ENCODE measurements at regions not wholly inside any gene's neighbourhood (a gene's known extent, or its start where the extent isn't known, plus 50 kb on each side); places are given as distances from the start of the nearest gene placed in this dataset.

DNA sequence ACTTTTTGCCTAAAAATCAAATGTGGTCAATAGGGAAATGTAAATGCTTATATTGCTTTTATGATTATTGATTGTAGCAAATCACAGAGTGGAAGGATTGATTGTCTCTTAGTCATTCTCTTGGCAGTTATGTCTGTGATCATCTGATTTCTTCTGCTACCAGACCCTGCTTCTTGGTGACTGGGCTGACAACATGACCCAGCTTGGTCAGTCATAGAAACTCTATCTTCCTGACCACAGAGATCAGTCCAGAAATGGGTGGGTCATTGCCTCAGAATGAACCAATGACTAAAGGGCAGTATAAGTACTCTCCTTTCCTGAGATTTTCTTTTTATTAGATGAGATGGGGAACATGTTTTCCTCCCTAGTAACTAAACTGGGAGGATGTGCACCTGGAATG lies 87.6 kb downstream of the MAIP1 start:
- TF ChIP-seq, protein P1, sequence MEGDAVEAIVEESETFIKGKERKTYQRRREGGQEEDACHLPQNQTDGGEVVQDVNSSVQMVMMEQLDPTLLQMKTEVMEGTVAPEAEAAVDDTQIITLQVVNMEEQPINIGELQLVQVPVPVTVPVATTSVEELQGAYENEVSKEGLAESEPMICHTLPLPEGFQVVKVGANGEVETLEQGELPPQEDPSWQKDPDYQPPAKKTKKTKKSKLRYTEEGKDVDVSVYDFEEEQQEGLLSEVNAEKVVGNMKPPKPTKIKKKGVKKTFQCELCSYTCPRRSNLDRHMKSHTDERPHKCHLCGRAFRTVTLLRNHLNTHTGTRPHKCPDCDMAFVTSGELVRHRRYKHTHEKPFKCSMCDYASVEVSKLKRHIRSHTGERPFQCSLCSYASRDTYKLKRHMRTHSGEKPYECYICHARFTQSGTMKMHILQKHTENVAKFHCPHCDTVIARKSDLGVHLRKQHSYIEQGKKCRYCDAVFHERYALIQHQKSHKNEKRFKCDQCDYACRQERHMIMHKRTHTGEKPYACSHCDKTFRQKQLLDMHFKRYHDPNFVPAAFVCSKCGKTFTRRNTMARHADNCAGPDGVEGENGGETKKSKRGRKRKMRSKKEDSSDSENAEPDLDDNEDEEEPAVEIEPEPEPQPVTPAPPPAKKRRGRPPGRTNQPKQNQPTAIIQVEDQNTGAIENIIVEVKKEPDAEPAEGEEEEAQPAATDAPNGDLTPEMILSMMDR (IDR thresholded peaks at IDR 0.05), result no peak
- no peak for TF ChIP-seq ZFX (IDR thresholded peaks at IDR 0.05; ENCODE audit: borderline replicate concordance)
- no peak overlapping the region for H3K27ac ChIP-seq

GRCh38 chr2:200044453-200044852 lies 89.1 kb downstream of the MAIP1 start:
- TF ChIP-seq ZFX (IDR thresholded peaks at IDR 0.05; ENCODE audit: borderline replicate concordance), result no peak
- TF ChIP-seq, protein P1 (IDR thresholded peaks at IDR 0.05), result no peak
- no peak overlapping the region for H3K27ac ChIP-seq

DNA sequence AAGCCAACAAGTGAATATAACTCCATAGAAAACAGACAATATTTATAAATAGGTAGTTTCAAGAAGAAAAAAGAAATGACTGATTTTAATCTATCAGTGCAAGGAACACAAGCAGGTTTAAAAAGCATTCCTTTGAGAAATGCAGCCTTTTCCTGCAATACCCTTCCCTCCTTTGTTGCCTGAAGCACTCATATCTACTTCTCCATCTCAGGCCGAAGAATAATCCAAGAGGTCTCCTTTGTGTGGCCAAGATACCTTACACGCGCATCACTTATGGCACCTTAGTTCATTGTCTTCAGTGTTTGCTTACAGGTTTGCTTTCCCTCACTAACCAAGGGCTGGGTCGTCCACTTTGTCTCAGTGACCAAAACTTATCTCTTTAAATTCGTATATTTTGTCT lies 93.0 kb downstream of the MAIP1 start:
- no peak for TF ChIP-seq ZFX (IDR thresholded peaks at IDR 0.05; ENCODE audit: borderline replicate concordance)
- TF ChIP-seq, protein P1 (IDR thresholded peaks at IDR 0.05), result no peak

DNA sequence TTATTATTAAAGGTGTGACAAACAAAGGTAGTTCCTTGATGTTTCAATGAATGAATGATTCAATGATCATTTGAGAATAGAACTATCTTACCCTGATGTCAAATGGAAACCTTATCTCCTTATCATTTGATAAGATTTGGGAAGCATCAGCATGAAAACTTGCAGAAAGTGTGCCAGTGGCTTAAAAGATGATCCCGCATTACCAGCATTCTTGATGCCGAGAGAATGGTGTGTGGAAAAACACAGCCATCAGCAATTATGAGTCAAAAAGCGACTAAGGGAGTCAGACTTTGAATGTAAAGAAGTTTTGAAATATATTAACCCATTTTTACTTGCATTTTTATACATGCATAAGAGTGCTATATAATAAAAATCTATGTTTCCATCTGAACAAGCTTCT lies 93.7 kb downstream of the MAIP1 start:
- TF ChIP-seq, protein P1 (IDR thresholded peaks at IDR 0.05), result no peak
- TF ChIP-seq ZFX (IDR thresholded peaks at IDR 0.05; ENCODE audit: borderline replicate concordance), result no peak
- no peak overlapping the region for H3K27ac ChIP-seq

More for the DNA sequence above, 93.0 kb downstream of the MAIP1 start:
- H3K27ac ChIP-seq, result no peak overlapping the region

- no peak overlapping the region for H3K27ac ChIP-seq
- TF ChIP-seq, protein P1 (IDR thresholded peaks at IDR 0.05), result no peak
- TF ChIP-seq ZFX (IDR thresholded peaks at IDR 0.05; ENCODE audit: borderline replicate concordance), result no peak
Observed at GRCh38 chr2:200050921-200051610, 95.7 kb downstream of the MAIP1 start.

GRCh38 chr2:200051611-200051945 lies 96.2 kb downstream of the MAIP1 start:
- TF ChIP-seq, protein P1 (IDR thresholded peaks at IDR 0.05), result no peak
- TF ChIP-seq ZFX (IDR thresholded peaks at IDR 0.05; ENCODE audit: borderline replicate concordance), result no peak
- no peak overlapping the region for H3K27ac ChIP-seq

GRCh38 chr2:200052627-200053026 lies 97.2 kb downstream of the MAIP1 start:
- H3K27ac ChIP-seq, result no peak overlapping the region
- TF ChIP-seq ZFX (IDR thresholded peaks at IDR 0.05; ENCODE audit: borderline replicate concordance), result no peak
- TF ChIP-seq, protein P1 (IDR thresholded peaks at IDR 0.05), result no peak
